GM06990 (cell line): ENCODE measurements at regions not wholly inside any gene's neighbourhood (a gene's known extent, or its start where the extent isn't known, plus 50 kb on each side); places are given as distances from the start of the nearest gene placed in this dataset.

Experiments
- DNase-seq: peaks from one replicate; pipeline ENCODE4 v3.0.0-alpha.2; 2011; ENCODE audit not compliant: insufficient read length; ENCODE audit errors: extremely low read depth
- H3K27me3 ChIP-seq: replicated peaks from 2 replicates; pipeline ENCODE4 v1.6.0; 2011; ENCODE audit warnings: low read length; ENCODE audit not compliant: control insufficient read depth, insufficient read depth
- H3K36me3 ChIP-seq: 2 replicates; pipeline ENCODE4 v1.5.1; 2011; ENCODE audit warnings: low read length; ENCODE audit not compliant: control insufficient read depth, insufficient read depth
- H3K4me3 ChIP-seq: replicated peaks from 2 replicates; pipeline ENCODE4 v1.5.1; 2011; ENCODE audit warnings: low read depth, mild to moderate bottlenecking, control low read depth, low read length
- TF ChIP-seq, protein P1 (sequence below): IDR thresholded peaks from 2 replicates; pipeline ENCODE4 v1.5.1; 2011; ENCODE audit warnings: low read length, control low read depth, mild to moderate bottlenecking, inconsistent platforms; ENCODE audit not compliant: insufficient read depth, poor library complexity, severe bottlenecking

DNA sequence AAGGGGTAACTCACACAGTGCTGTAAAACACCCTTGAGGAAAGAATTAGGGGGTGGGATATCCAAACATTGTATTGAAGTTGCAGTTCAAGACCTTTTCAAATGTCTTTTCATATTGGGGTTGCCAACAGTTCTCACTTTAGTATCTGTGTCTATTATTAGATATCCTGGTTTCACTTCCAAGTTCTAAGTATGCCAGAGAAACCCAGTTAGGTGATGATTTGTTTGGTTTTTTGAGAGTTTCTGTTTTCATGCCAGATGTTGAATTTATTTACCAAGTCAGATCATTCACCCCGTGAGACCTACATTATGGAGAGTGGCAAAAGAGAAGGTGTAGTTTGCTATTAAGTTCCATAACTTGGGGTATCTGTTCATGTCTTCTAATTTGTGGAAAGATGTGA, 64.5 kb downstream of the C9orf152 start:
- H3K36me3 ChIP-seq: peaks cover under 1% of the 10 kb centered on the region

GRCh38 chr9:110143950-110144545, 63.9 kb downstream of the C9orf152 start:
- TF ChIP-seq, protein P1, sequence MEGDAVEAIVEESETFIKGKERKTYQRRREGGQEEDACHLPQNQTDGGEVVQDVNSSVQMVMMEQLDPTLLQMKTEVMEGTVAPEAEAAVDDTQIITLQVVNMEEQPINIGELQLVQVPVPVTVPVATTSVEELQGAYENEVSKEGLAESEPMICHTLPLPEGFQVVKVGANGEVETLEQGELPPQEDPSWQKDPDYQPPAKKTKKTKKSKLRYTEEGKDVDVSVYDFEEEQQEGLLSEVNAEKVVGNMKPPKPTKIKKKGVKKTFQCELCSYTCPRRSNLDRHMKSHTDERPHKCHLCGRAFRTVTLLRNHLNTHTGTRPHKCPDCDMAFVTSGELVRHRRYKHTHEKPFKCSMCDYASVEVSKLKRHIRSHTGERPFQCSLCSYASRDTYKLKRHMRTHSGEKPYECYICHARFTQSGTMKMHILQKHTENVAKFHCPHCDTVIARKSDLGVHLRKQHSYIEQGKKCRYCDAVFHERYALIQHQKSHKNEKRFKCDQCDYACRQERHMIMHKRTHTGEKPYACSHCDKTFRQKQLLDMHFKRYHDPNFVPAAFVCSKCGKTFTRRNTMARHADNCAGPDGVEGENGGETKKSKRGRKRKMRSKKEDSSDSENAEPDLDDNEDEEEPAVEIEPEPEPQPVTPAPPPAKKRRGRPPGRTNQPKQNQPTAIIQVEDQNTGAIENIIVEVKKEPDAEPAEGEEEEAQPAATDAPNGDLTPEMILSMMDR: peak; percentile 10
- Histone ChIP-seq H3K4me3 (peak overlapping the region; percentile 41), H3K36me3 (no peaks in the 10 kb centered on the region; the same call in 1 of the 2 replicates), H3K27me3 (no peaks in the 10 kb centered on the region)
- no peak for DNase-seq

More for the DNA sequence above, 64.5 kb downstream of the C9orf152 start:
- Histone ChIP-seq H3K27me3 (no peaks in the 10 kb centered on the region), H3K4me3 (peak overlapping the region; percentile 41; the same call in 1 of the 2 replicates)
- TF ChIP-seq, protein P1: no peak
- DNase-seq: peak; percentile 50

- no peak for DNase-seq
- Histone ChIP-seq H3K36me3 (no peaks in the 10 kb centered on the region; the same call in 1 of the 2 replicates), H3K27me3 (no peaks in the 10 kb centered on the region), H3K4me3 (no peak overlapping the region)
- TF ChIP-seq, protein P1: no peak
Measured at GRCh38 chr9:110146373-110146772, 61.6 kb downstream of the C9orf152 start.

GRCh38 chr9:110148384-110148783, 59.6 kb downstream of the C9orf152 start:
- H3K27me3 ChIP-seq: no peaks in the 10 kb centered on the region
- peak overlapping the region; percentile 64 for H3K4me3 ChIP-seq
- peak; percentile 67 for DNase-seq
- TF ChIP-seq, protein P1: no peak
- peaks cover 6% of the 10 kb centered on the region; the same call in 1 of the 2 replicates for H3K36me3 ChIP-seq

GRCh38 chr9:110148891-110149290, 59.1 kb downstream of the C9orf152 start:
- peak overlapping the region; percentile 64 for H3K4me3 ChIP-seq
- TF ChIP-seq, protein P1: no peak
- no peaks in the 10 kb centered on the region for H3K27me3 ChIP-seq
- no peak for DNase-seq
- peaks cover 6% of the 10 kb centered on the region; the same call in 1 of the 2 replicates for H3K36me3 ChIP-seq
